ENCODE measurements at regions not wholly inside any gene's neighbourhood (a gene's known extent, or its start where the extent isn't known, plus 50 kb on each side); places are given as distances from the start of the nearest gene placed in this dataset.

DNA sequence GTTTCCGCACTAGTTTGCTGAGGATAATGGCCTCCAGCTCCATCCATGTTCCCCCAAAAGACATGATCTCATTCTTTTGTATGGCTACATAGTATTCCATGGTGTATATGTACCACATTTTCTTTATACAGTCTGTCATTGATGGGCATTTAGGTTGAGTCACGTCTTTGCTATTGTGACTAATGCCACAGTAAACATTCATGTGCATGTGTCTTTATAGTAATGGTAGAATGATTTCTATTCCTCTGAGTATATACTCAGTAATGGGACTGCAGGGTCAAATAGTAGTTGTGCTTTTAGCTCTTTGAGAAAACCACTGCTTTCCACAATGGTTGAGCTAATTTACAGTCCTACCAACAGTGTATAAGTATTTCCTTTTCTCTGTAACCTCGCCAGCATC lies 78.3 kb upstream of the BCL9 start:
- no peak for DNase-seq

DNA sequence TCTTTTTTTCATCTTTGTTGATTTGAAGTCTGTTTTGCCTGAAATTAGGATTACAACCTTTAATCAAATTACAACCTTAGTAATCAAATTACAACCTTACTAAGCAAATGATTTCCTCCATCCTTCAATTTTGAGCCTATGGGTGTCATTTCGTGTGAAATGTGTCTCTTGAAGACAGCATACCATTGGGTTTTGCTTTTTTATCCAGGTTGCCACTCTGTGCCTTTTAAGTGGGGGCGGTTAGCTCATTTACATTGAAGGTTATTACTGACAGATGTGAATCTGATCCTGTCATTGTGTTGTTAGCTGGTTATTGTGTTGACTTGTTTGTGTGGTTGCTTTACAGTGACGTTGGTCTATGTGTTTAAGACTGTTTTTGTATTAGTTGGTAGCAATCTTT lies 74.8 kb upstream of the BCL9 start:
- no peak for DNase-seq

DNA sequence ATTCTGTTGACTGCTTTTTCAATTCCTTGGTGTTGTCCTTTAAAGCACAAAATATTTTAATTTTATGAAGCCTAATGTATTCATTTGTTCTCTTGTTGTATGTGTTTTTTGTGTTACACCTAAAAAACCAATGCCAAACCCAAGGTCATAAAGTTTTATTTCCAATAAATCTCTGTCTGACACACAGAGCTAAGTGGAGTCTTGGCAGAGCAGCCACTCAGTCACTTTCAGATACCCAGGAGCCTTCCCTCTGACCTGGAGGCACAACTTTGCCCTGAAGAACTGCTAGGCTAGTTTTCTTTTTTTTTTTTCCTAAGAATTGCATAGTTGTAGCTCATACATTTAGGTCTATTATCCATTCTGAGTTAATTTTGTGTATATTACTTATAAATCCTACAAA lies 71.2 kb upstream of the BCL9 start:
- DNase-seq = no peak

DNA sequence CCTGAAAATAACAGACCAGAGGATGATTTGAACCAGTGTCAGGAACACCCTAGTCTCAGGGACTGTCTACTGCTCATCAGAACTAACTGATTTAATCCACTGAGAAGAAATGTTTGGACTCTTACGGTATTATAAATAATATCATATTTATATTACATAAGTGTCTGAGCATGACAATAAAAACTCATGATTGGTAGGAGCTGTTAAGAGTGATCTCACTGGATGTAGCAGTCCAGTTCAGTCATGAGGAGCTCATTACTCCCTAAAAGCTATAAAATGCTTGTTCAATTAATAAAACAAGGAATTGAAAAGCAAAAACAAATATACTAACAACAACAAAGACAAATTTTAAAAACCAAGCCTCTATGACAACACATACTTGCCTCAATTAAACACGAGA lies 68.8 kb upstream of the BCL9 start:
- DNase-seq = no peak

DNA sequence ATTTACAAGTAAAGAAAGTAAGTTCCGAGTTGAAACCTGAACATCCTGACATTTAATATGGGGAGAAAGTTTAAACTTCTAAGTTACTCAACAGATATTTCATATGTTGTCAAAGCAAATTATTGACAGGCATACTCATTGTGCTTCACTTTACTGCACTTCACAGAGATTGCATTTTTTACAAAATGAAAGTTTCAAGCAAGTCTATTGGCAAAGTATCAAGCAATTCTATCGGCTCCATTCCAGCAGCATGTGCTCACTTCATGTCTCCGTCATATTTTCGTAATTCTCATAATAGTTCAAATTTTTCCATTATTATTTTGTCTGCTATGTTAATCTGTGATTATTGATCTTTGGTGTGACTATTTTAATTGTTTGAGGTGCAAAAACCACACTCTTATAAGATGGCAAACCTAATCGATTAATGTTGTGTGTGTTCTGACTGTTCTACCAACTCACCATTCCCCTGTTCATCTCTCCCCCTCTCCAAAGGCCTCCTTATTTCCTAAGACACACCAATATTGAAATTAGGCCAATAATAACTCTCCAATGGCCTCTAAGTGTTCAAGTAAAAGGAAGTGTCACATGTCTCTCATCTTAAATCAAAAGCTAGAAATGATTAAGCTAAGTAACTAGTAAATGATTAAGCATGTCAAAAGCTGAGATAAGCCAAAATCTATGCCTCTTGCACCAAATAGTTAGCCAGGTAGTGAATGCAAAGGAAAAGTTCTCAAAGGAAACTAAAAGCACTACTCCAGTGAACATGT lies 68.2 kb upstream of the BCL9 start:
- DNase-seq = no peak

DNA sequence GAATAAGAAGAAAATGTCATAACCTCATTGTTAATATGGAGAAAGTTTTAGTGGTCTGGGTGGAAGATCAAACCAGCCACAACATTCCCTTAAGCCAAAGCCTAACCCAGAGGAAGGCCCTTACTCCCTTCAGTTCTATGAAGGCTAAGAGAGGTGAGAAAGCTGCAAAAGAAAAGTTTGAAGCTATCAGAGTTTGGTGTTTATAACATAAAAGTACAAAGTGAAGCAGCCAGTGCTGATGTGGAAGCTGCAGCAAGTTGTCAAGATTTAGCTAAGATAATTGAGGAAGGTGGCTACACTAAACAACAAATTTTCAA lies 67.6 kb upstream of the BCL9 start:
- DNase-seq = no peak

DNA sequence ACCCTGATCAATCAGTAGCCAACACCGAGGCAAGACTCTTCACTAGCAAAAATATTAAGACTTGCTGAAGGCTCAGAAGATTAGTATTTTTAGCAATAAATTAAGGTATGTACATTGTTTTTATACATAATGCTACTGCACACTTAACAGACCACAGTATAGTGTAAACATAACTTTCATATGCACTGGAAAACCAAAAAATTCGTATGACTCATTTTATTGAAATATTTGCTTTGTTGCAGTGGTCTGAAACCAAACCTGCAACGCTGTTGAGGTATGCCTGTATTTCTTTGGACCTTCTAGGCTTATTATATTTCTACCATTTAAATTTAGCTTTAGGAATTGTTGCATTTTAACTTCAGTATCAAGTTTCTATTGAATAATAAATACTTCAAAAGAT lies 65.8 kb upstream of the BCL9 start:
- no peak for DNase-seq

DNA sequence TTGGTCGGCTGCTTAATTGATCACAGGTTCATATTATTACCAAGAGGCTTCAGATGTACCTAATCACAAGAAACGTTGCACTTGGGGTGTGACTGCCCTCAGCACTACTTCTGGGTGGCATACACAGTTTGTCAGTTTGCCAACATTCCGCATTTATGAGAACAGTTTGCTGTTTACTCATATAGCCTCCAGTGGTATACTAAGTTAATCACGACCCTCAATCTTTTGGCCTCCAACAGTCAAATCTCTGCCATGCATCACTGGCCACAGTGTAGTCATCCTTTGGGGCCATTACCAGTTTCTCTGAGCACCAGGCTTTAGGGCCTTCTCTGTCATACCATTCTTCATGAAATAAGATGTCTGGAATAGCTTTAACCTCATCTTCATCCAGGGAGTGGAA lies 62.8 kb upstream of the BCL9 start:
- no peak for DNase-seq

DNA sequence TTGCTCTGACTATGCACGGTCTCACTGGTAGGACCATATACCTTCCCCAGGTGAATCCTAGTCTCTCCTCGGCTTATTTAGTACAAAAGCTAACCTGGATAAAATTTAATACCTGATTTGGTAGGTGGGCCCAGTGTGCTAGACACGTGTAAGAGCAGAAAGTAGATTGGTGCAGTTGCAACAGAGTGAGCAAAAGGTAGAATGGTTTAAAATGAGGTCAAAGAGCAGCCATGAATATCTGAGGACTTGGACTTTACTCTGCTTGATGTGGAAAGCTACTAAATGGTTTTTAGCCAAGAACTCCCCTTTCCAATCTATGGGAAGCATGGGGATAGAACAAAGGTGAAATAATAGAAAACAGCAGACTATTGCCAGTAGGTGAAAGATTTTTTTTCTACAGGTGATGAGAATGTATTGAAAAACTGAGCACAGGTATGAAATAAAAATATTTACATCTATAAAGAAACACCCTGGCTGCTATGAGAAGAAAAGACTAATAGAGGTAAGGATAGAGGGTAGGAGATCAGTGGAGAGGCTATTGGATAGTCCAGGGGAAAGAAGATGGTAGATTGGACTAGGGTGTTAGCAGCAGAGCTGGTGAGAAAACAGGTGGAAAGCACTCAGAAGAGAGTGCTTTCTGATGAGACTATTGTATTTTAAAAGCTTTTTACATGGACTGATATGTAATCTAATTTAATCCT lies 61.3 kb upstream of the BCL9 start:
- no peak for DNase-seq

DNA sequence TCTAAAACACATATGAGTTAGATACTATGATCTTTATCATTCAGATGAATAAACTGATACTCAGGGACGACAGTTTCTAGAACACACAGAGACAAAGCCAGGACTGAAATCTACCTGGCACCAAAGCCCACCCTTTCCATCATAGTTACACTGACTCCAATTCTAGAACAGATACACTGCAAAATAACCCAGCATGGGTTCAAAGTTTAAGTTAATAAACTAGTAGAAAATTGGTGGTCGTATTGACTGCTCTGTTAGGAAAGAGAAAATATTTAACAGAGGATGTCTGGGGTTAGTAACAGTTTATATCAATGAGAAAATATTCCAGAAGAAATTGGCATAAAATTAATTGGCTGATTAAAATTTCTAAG lies 60.8 kb upstream of the BCL9 start:
- DNase-seq = no peak

DNA sequence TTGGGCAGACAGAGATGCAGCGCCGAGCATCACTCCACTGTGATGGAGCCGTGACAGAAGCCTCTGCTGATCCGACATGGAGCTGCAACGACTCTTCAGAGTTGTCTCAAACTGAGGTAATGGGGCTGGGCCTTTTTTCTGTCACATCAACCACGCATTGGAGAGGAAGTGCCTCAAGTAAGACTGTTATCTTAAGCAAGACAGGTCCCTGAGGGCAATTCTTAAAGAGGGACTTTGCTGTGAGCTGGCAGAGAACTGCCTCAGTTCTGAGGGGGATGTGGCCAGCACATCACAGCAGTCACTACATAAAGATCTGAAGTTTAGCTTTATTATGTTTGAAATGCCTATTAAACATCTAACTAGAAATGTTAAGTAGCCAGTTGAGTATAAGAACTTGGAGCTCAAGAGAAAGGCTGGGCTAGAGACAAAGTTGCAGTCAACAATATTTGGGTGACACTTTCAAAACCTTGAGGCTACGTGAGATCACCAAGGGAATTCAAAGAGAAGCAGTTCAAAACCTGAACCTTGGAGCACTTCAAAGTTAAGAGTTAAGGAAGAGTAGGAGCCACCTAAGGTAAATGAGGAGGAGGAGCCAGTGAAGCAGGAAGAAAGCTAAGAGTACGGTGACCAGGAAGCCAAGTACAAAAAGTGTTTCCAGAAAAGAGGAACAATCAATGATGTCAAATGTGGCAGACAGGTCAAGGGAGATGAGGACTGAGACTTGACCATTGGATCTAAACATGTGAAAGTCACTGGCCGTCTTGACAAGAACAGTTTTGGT lies 54.2 kb upstream of the BCL9 start:
- no peak for DNase-seq

DNA sequence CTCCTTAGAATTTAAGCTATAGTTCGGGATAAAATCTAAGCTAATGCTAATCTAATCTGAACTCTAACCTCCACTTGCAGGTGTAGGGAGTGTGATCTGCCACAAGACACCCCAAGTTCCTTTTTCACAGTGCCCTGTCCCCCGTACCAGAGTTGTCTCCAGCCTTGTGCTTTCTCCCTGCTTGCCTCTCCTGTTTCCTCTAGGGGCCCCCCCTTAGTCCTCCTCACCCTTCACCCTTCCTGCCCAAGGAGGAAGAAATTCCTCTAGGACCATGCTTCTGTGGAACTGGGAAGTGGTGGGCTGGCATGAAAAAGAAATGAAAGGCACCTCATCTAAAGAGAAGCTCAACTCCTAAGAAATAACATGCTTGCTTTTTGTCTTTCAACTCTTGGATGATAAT lies 50.2 kb upstream of the BCL9 start:
- no peak for DNase-seq
